Renal cortex interstitium (tissue), 11 donors: ENCODE measurements at regions not wholly inside any gene's neighbourhood (a gene's known extent, or its start where the extent isn't known, plus 50 kb on each side); places are given as distances from the start of the nearest gene placed in this dataset.
A peak's percentile ranks its signal among the peaks of the same experiment; 100 is the strongest.
"Not testable (repeated sequence)": the region's sequence is repeated elsewhere in the genome, so short reads cannot be mapped to it uniquely, and the experiment has no call there.

Experiments used
- DNase-seq, 11 donors: peaks; one replicate each; pipeline ENCODE4 v3.0.0-alpha.2; 2013; ENCODE audit warnings: low read depth in 9 of 11, low spot score in 4 of 11; ENCODE audit errors: extremely low read depth in 1 of 11

GRCh38 chr6:119449331-119450156 lies 100.0 kb upstream of the MAN1A1 start:
- DNase-seq = no peak

GRCh38 chr6:119447921-119448320 lies 98.4 kb upstream of the MAN1A1 start:
- DNase-seq = no peak

- DNase-seq = peak in 4 of 11 donors; percentile 4 to 24 (median 12)
These were observed 97.0 kb upstream of the MAN1A1 start for GRCh38 chr6:119446609-119447008.

GRCh38 chr6:119446115-119446554 lies 96.6 kb upstream of the MAN1A1 start:
- no peak for DNase-seq

- DNase-seq = no peak
These were observed 96.1 kb upstream of the MAN1A1 start for GRCh38 chr6:119445666-119446065.

GRCh38 chr6:119444642-119445557 lies 95.3 kb upstream of the MAN1A1 start:
- no peak for DNase-seq

- DNase-seq = no peak
These were observed 94.6 kb upstream of the MAN1A1 start for GRCh38 chr6:119443993-119444641.

- peak in 3 of 11 donors; percentile 2 to 7 (median 4) for DNase-seq
These were observed 93.2 kb upstream of the MAN1A1 start for GRCh38 chr6:119442776-119443184.

GRCh38 chr6:119440953-119441352 lies 91.4 kb upstream of the MAN1A1 start:
- DNase-seq = no peak

GRCh38 chr6:119436583-119436982 lies 87.0 kb upstream of the MAN1A1 start:
- no peak for DNase-seq

- DNase-seq = no peak
These were observed 82.2 kb upstream of the MAN1A1 start for GRCh38 chr6:119431799-119432198.

GRCh38 chr6:119430805-119431204 lies 81.2 kb upstream of the MAN1A1 start:
- no peak for DNase-seq

- DNase-seq = no peak
These were observed 79.1 kb upstream of the MAN1A1 start for GRCh38 chr6:119428633-119429032.

- DNase-seq = no peak
These were observed 77.1 kb upstream of the MAN1A1 start for GRCh38 chr6:119426619-119427018.

- no peak for DNase-seq
These were observed 74.4 kb upstream of the MAN1A1 start for GRCh38 chr6:119423996-119424395.

GRCh38 chr6:119418084-119418483 lies 68.5 kb upstream of the MAN1A1 start:
- DNase-seq = not testable (repeated sequence)

GRCh38 chr6:119407156-119407555 lies 57.6 kb upstream of the MAN1A1 start:
- no peak for DNase-seq

- DNase-seq = not testable (repeated sequence)
These were observed 55.6 kb upstream of the MAN1A1 start for GRCh38 chr6:119405114-119405513.
